GM10266 (cell line): ENCODE measurements at regions not wholly inside any gene's neighbourhood (a gene's known extent, or its start where the extent isn't known, plus 50 kb on each side); places are given as distances from the start of the nearest gene placed in this dataset.

Experiments used
- DNase-seq: peaks from one replicate; pipeline ENCODE4 v3.0.0; 2012; ENCODE audit errors: extremely low spot score
- TF ChIP-seq, protein P1 (sequence below): IDR thresholded peaks from 2 replicates; pipeline ENCODE4 v1.5.1; 2012; ENCODE audit warnings: mild to moderate bottlenecking, low read depth; ENCODE audit not compliant: control insufficient read depth, insufficient read depth; ENCODE audit errors: missing control alignments

DNA sequence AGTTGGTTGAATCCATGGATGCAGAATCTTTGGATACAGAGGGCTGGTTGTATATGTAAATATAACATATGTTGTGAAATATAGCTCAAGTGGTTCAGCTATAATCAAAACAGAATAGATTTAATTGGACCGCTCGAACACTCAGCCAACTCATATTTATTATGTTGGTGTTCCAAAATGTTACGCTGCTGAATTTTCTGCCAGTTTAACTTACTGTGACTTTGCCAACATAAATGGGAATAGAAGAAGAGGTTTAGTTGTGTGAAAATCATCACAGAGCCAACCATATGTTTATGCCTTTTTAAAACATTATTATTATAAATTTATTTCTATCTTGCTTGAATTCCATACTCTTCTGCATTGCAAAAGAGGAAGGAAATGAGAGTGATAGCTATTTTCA lies 178.2 kb upstream of the FBXL7 start:
- no peak for DNase-seq
- TF ChIP-seq, protein P1, sequence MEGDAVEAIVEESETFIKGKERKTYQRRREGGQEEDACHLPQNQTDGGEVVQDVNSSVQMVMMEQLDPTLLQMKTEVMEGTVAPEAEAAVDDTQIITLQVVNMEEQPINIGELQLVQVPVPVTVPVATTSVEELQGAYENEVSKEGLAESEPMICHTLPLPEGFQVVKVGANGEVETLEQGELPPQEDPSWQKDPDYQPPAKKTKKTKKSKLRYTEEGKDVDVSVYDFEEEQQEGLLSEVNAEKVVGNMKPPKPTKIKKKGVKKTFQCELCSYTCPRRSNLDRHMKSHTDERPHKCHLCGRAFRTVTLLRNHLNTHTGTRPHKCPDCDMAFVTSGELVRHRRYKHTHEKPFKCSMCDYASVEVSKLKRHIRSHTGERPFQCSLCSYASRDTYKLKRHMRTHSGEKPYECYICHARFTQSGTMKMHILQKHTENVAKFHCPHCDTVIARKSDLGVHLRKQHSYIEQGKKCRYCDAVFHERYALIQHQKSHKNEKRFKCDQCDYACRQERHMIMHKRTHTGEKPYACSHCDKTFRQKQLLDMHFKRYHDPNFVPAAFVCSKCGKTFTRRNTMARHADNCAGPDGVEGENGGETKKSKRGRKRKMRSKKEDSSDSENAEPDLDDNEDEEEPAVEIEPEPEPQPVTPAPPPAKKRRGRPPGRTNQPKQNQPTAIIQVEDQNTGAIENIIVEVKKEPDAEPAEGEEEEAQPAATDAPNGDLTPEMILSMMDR = no peak

DNA sequence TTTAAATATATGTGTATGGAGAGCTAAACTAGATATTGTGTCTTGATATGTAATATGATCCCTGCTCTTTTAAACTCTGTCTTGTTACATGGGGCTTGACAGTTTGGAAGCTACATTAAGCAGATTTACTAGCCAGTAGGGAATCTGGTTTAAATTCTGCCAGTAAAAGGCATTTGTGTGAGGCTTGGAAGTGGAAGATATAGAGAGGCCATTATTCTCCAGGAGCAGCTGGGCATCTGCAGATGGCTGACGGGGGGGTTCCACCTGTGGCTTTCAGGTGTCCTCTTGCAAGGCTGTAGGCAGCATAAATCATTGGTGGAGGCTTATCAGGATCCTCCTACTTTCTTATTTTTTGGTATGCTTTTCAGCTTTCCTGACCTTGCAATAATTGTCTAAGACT lies 179.1 kb upstream of the FBXL7 start:
- TF ChIP-seq, protein P1 = no peak
- DNase-seq = no peak

DNA sequence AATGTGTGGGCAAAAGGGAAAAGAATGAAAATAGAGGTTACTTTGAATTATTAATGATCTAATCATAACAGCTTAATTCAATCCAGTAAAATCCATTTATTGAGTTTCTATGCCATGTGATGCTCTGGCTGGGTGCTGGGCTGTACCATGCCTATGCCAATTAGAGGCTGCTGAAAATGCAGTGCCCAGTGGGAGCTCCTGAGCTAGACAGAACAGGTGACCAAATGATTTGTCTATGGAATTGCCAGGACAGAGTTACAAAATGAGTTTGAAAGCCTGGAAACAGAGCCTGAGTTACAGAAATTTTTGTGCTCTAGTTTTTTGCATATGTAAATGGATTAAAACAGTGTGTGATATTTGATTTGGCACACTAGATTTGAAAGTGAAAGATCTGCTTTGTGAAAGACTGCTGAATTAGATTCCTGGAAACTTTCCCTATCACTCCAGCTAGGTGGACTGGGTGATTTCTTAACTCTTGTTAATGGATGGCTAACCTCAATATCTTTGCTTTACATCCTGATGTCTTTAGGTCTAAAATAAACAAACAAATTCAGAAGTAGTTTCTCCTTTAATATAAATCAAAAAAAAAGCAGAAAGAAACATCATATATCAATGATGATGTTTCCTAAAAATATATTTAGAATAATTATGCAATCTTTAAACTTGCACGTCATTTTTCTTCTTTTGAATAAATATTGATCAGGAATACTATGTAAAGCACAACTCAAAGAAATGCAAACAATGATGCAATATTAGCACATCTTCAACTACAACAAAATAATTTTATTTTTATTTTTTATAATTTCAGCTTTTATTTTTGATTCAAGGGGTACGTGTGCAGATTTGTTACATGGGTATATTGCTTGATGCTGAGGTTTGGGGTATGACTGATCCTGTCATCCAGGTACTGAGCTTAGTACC lies 194.8 kb upstream of the FBXL7 start:
- TF ChIP-seq, protein P1 = no peak
- no peak for DNase-seq

- DNase-seq = no peak
- TF ChIP-seq, protein P1 = no peak
These were observed 195.8 kb upstream of the FBXL7 start for GRCh38 chr5:15304066-15304731.

GRCh38 chr5:15300141-15300540 lies 199.8 kb upstream of the FBXL7 start:
- TF ChIP-seq, protein P1 = no peak
- DNase-seq = no peak

DNA sequence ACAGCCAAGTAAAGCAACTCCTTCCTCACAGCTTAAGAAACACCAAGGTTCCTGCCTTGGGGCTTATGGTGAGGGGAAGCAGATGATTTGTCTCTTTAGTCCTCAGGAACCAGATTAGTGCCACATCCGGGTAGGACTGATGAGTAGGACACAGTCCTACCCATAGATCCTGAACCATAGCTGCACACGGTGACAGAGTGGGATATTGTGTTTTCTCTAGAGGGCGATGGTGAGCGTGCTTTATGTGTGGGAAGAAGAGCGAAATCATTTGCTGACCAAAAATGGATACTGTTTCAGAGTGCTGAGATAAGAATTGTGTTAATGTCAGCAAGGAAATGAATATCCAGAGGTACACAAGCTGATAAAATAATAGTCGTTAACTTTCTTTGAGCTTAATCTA lies 209.0 kb upstream of the FBXL7 start:
- DNase-seq = no peak
- TF ChIP-seq, protein P1 = no peak

DNA sequence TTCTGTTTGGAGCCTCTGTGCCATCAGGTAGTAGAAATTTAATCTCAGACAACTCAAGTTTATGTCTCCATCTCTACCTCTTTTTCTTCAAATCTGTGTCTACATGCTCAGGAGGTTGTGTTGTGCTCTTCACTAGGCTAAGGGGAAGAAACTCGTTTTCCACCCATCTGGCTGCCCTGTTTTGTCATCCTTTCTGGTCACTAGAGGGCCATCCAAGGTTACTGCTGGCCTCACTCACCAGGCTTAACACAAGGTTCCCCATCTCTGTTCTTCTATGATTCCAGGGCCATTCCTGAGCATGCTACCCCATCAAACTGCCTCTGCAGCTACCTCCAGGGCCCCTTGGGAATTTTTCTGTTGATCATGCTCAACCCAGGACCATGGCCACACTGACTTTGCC lies 213.3 kb upstream of the FBXL7 start:
- TF ChIP-seq, protein P1 = no peak
- no peak for DNase-seq
